Stomach (tissue), 4 donors: ENCODE measurements at regions not wholly inside any gene's neighbourhood (a gene's known extent, or its start where the extent isn't known, plus 50 kb on each side); places are given as distances from the start of the nearest gene placed in this dataset.

Experiments used
- POLR2A ChIP-seq, 4 donors: fragments of 450-650 bp; IDR thresholded peaks; one replicate each; pipeline ENCODE4 v1.6.1; 2016; ENCODE audit warnings: antibody characterized with exemption in 4 of 4, control low read depth in 2 of 4, mild to moderate bottlenecking in 1 of 4, moderate library complexity in 1 of 4
- POLR2AphosphoS5 ChIP-seq, 3 donors: sonication (generic); formaldehyde crosslinking; IDR thresholded peaks; one replicate each; pipeline ENCODE4 v1.6.1; 2016; ENCODE audit warnings: antibody characterized with exemption in 3 of 3
- TF ChIP-seq, protein P1 (sequence below), 7 experiments: fragments of 450-650 bp in 4 of 7; fragments of 200-600 bp in 3 of 7; sonication (generic) in 3 of 7; IDR thresholded peaks; one replicate each; pipeline ENCODE4 v1.5.1; 2016 to 2019; ENCODE audit warnings: antibody characterized with exemption in 7 of 7, control low read depth in 2 of 7, mild to moderate bottlenecking in 1 of 7

DNA sequence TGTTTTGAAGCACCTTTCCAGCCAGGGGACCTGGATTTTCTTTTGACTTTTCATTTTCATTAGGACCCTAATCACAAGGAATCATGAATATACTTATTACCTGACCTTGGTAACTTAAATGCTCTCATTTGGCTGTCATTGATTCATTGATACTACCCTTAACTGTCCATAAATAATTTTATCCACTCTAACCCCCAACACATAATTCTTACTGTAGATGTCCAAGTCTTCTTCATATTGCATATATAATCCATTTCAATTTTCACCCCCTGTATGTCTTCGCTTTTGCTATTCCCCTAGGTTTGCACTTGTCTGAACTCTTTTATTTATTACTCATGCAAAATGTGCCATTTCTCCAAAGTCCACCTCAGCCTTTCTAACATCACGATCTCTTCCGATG, 602.9 kb downstream of the MMUT start:
- TF ChIP-seq POLR2A (IDR thresholded peaks at IDR 0.05) (no peak), POLR2AphosphoS5 (IDR thresholded peaks at IDR 0.05) (no peak)
- TF ChIP-seq, protein P1, sequence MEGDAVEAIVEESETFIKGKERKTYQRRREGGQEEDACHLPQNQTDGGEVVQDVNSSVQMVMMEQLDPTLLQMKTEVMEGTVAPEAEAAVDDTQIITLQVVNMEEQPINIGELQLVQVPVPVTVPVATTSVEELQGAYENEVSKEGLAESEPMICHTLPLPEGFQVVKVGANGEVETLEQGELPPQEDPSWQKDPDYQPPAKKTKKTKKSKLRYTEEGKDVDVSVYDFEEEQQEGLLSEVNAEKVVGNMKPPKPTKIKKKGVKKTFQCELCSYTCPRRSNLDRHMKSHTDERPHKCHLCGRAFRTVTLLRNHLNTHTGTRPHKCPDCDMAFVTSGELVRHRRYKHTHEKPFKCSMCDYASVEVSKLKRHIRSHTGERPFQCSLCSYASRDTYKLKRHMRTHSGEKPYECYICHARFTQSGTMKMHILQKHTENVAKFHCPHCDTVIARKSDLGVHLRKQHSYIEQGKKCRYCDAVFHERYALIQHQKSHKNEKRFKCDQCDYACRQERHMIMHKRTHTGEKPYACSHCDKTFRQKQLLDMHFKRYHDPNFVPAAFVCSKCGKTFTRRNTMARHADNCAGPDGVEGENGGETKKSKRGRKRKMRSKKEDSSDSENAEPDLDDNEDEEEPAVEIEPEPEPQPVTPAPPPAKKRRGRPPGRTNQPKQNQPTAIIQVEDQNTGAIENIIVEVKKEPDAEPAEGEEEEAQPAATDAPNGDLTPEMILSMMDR (IDR thresholded peaks at IDR 0.05): no peak
